Liver (tissue), 8 donors: ENCODE measurements at regions not wholly inside any gene's neighbourhood (a gene's known extent, or its start where the extent isn't known, plus 50 kb on each side); places are given as distances from the start of the nearest gene placed in this dataset.

ENCODE experiments used
- DNase-seq: peaks from one replicate; pipeline ENCODE4 v3.0.0-alpha.2; 2017; ENCODE audit warnings: low spot score
- H3K27ac ChIP-seq, 2 donors: one replicate each; pipeline ENCODE4 v1.7.0; 2013; ENCODE audit warnings: inconsistent platforms in 2 of 2, low read length in 2 of 2, control low read depth in 1 of 2, low read depth in 1 of 2, mild to moderate bottlenecking in 1 of 2
- H3K27me3 ChIP-seq, 4 donors: one replicate each; pipeline versions ENCODE4 v1.6.1 to v1.7.0; 2013; ENCODE audit warnings: low read length in 3 of 4, inconsistent platforms in 1 of 4, mild to moderate bottlenecking in 1 of 4, moderate library complexity in 1 of 4; ENCODE audit not compliant: control insufficient read depth in 4 of 4, insufficient read depth in 4 of 4
- H3K36me3 ChIP-seq, 4 donors: one replicate each; pipeline versions ENCODE4 v1.6.1 to v1.7.0; 2013; ENCODE audit warnings: low read length in 3 of 4, mild to moderate bottlenecking in 3 of 4, low read depth in 1 of 4, moderate library complexity in 1 of 4; ENCODE audit not compliant: control insufficient read depth in 4 of 4, insufficient read depth in 3 of 4
- H3K4me1 ChIP-seq, 4 donors: one replicate each; pipeline versions ENCODE4 v1.6.1 to v1.7.0; 2013; ENCODE audit warnings: low read length in 3 of 4, mild to moderate bottlenecking in 3 of 4, moderate library complexity in 1 of 4; ENCODE audit not compliant: control insufficient read depth in 4 of 4, insufficient read depth in 4 of 4
- H3K4me3 ChIP-seq, 3 donors: one replicate each; pipeline versions ENCODE4 v1.6.1 to v1.7.0; 2013; ENCODE audit warnings: low read length in 3 of 3, control low read depth in 1 of 3, low read depth in 1 of 3, mild to moderate bottlenecking in 1 of 3
- H3K9ac ChIP-seq, 2 donors: one replicate each; pipeline ENCODE4 v1.7.0; 2013; ENCODE audit warnings: low read length in 2 of 2, mild to moderate bottlenecking in 2 of 2, moderate library complexity in 2 of 2, control low read depth in 1 of 2, low read depth in 1 of 2
- H3K9me3 ChIP-seq, 4 donors: one replicate each; pipeline versions ENCODE4 v1.6.1 to v1.7.0; 2013; ENCODE audit warnings: low read length in 3 of 4; ENCODE audit not compliant: control insufficient read depth in 4 of 4
- EGR1 ChIP-seq, 2 donors: IDR thresholded peaks; 2 replicates each; pipeline ENCODE4 v1.6.1; 2016 to 2018; ENCODE audit warnings: antibody characterized with exemption in 2 of 2, low read depth in 2 of 2
- GABPA ChIP-seq, 2 donors: IDR thresholded peaks in 1 of 2; conservative IDR thresholded peaks in 1 of 2; 2 replicates each; pipeline ENCODE4 v1.6.1; 2016; ENCODE audit warnings: antibody characterized with exemption in 2 of 2, mild to moderate bottlenecking in 1 of 2, moderate library complexity in 1 of 2
- NR2F2 ChIP-seq: IDR thresholded peaks from 2 replicates; pipeline ENCODE4 v1.6.1; 2016; ENCODE audit warnings: antibody characterized with exemption
- RAD21 ChIP-seq, 2 donors: IDR thresholded peaks; 2 replicates each; pipeline ENCODE4 v1.6.1; 2016; ENCODE audit warnings: antibody characterized with exemption in 2 of 2, mild to moderate bottlenecking in 2 of 2
- TAF1 ChIP-seq: conservative IDR thresholded peaks from 2 replicates; pipeline ENCODE4 v1.6.1; 2016; ENCODE audit warnings: antibody characterized with exemption, mild to moderate bottlenecking
- WGBS: extraction: QIAGEN DNeasy Blood & Tissue Kit; methylation state at CpG from one replicate; pipeline ENCODE4 v1.1.7; 2013; 5-methylcytosine and 5-hydroxymethylcytosine counted together
- TF ChIP-seq, protein P1 (sequence below): IDR thresholded peaks from 2 replicates; pipeline ENCODE4 v1.6.1; 2016; ENCODE audit warnings: antibody characterized with exemption, mild to moderate bottlenecking
- TF ChIP-seq, protein P2 (sequence below): fragments of 150-350 bp; IDR thresholded peaks from 2 replicates; pipeline ENCODE4 v1.5.1; 2017; ENCODE audit warnings: improper control_type of control experiment, low read depth, low read length; ENCODE audit not compliant: missing input control
- TF ChIP-seq, protein P3 (sequence below): IDR thresholded peaks from 2 replicates; pipeline ENCODE4 v1.6.1; 2016; ENCODE audit warnings: antibody characterized with exemption
- donor health status: healthy.
- donor health status: healthy.
- donor health status: healthy.
- donor health status: healthy.
- donor health status: healthy.

DNA sequence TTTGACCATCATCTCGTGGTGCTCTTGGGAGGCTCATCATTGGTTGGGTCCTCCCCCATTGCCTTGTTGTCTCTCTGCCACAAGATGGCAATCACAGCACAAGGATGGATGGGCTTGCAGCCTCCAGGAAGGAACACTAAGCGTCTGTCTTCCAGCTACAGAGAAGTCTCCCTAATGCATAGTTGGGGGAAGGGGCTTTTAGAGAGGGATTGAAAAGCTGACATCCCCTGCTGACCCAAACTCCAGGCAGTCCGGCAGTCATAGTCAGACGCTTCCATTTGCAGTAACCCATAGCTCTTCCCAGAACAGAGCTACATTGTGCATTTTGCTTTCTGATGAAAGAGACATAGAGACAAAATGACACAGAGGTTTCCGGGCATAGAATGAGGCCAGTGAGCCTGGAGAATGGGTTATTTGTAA lies 111.4 kb downstream of the UTP18 start:
- no peaks in the 10 kb centered on the region for H3K36me3 ChIP-seq
- peaks cover 0 to 5% (median 0%) of the 10 kb centered on the region in 4 donors for H3K27me3 ChIP-seq
- peak; percentile 39 for DNase-seq
- TF ChIP-seq, protein P1, sequence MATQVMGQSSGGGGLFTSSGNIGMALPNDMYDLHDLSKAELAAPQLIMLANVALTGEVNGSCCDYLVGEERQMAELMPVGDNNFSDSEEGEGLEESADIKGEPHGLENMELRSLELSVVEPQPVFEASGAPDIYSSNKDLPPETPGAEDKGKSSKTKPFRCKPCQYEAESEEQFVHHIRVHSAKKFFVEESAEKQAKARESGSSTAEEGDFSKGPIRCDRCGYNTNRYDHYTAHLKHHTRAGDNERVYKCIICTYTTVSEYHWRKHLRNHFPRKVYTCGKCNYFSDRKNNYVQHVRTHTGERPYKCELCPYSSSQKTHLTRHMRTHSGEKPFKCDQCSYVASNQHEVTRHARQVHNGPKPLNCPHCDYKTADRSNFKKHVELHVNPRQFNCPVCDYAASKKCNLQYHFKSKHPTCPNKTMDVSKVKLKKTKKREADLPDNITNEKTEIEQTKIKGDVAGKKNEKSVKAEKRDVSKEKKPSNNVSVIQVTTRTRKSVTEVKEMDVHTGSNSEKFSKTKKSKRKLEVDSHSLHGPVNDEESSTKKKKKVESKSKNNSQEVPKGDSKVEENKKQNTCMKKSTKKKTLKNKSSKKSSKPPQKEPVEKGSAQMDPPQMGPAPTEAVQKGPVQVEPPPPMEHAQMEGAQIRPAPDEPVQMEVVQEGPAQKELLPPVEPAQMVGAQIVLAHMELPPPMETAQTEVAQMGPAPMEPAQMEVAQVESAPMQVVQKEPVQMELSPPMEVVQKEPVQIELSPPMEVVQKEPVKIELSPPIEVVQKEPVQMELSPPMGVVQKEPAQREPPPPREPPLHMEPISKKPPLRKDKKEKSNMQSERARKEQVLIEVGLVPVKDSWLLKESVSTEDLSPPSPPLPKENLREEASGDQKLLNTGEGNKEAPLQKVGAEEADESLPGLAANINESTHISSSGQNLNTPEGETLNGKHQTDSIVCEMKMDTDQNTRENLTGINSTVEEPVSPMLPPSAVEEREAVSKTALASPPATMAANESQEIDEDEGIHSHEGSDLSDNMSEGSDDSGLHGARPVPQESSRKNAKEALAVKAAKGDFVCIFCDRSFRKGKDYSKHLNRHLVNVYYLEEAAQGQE: no peak
- TF ChIP-seq TAF1 (no peak), EGR1 (IDR thresholded peaks at IDR 0.05; ENCODE audit: low read depth in 2 of 2) (no peak), NR2F2 (no peak), RAD21 (IDR thresholded peaks at IDR 0.05) (peak; percentile 91 to 96), GABPA (IDR thresholded peaks at IDR 0.05 in 1 of 2, conservative IDR thresholded peaks at IDR 0.05 in 1 of 2) (no peak)
- TF ChIP-seq, protein P2, sequence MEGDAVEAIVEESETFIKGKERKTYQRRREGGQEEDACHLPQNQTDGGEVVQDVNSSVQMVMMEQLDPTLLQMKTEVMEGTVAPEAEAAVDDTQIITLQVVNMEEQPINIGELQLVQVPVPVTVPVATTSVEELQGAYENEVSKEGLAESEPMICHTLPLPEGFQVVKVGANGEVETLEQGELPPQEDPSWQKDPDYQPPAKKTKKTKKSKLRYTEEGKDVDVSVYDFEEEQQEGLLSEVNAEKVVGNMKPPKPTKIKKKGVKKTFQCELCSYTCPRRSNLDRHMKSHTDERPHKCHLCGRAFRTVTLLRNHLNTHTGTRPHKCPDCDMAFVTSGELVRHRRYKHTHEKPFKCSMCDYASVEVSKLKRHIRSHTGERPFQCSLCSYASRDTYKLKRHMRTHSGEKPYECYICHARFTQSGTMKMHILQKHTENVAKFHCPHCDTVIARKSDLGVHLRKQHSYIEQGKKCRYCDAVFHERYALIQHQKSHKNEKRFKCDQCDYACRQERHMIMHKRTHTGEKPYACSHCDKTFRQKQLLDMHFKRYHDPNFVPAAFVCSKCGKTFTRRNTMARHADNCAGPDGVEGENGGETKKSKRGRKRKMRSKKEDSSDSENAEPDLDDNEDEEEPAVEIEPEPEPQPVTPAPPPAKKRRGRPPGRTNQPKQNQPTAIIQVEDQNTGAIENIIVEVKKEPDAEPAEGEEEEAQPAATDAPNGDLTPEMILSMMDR: peak; percentile 86
- H3K9me3 ChIP-seq: no peaks in the 10 kb centered on the region
- no peak overlapping the region for H3K9ac ChIP-seq
- H3K4me1 ChIP-seq: peaks cover 0 to 3% (median 0%) of the 10 kb centered on the region in 4 donors
- H3K27ac ChIP-seq: no peak overlapping the region
- no peak overlapping the region for H3K4me3 ChIP-seq
- WGBS: 27% methylated on average over 5 of the region's 5 CpGs

DNA sequence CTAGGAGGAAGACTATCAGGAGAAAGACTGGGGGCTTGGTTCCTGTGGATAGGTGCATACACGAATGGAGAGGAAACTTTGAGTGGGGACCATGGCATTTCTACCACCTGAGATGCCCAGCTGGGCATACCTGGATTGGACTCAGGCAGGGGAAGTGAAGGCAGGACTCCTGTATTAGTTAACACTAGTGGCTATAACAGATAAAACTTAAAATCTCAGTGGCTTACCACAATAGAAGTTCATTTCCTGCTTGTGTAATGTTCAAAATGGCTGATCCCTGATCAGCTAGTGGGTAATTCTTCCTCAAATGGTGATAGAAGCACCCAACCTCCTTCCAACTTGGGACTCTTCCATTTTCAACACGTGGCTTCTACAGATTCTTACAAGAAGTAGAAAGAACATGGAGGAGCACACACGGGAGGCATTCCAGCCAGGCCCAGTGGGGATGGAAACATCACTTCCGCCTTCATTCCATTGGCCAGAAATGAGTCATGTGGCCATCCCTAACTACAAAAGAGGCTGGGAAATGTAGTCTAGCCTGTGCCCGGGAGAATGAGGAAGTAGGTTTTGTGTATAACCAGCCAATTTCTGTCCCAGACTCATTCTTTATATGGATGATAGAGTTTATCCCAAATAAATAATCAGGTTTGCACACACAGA lies 112.1 kb downstream of the UTP18 start:
- TF ChIP-seq, protein P2: no peak
- TF ChIP-seq, protein P3, sequence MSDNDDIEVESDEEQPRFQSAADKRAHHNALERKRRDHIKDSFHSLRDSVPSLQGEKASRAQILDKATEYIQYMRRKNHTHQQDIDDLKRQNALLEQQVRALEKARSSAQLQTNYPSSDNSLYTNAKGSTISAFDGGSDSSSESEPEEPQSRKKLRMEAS: no peak
- TF ChIP-seq NR2F2: no peak
- Histone ChIP-seq H3K27me3 (peaks cover 0 to 5% (median 0%) of the 10 kb centered on the region in 4 donors), H3K27ac (no peak overlapping the region), H3K4me1 (peaks cover 0 to 3% (median 0%) of the 10 kb centered on the region in 4 donors), H3K9me3 (no peaks in the 10 kb centered on the region), H3K4me3 (no peak overlapping the region), H3K9ac (no peak overlapping the region), H3K36me3 (no peaks in the 10 kb centered on the region)
- no peak for DNase-seq
- WGBS: 75% methylated on average over 5 of the region's 5 CpGs
